ENCODE measurements at regions not wholly inside any gene's neighbourhood (a gene's known extent, or its start where the extent isn't known, plus 50 kb on each side); places are given as distances from the start of the nearest gene placed in this dataset.
A peak's percentile ranks its signal among the peaks of the same experiment; 100 is the strongest.

DNA sequence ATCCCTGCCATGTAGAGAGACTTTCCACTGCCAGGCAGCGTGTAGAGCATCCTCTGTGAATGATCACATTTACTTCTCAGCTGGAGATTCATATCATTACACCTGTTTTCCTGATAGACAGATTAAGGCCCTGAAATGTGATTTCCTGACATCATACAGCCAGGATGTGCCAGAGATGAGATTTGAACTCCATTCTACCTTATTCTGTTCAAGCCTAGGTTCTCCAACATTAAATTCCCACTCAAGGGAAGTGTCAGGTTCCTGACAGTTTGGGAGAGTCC lies 482.1 kb downstream of the RPS24 start:
- ATAC-seq (no peak), DNase-seq (no peak)
- BruUV-seq (replicated peaks), result no TSS peak
- no peak for TF ChIP-seq EZH2phosphoT487 (IDR thresholded peaks at IDR 0.05; ENCODE audit: borderline replicate concordance, low read length)
- no peak for TF ChIP-seq EZH2 (IDR thresholded peaks at IDR 0.05; ENCODE audit: low read length, unreplicated experiment)
- TF ChIP-seq, protein P1, sequence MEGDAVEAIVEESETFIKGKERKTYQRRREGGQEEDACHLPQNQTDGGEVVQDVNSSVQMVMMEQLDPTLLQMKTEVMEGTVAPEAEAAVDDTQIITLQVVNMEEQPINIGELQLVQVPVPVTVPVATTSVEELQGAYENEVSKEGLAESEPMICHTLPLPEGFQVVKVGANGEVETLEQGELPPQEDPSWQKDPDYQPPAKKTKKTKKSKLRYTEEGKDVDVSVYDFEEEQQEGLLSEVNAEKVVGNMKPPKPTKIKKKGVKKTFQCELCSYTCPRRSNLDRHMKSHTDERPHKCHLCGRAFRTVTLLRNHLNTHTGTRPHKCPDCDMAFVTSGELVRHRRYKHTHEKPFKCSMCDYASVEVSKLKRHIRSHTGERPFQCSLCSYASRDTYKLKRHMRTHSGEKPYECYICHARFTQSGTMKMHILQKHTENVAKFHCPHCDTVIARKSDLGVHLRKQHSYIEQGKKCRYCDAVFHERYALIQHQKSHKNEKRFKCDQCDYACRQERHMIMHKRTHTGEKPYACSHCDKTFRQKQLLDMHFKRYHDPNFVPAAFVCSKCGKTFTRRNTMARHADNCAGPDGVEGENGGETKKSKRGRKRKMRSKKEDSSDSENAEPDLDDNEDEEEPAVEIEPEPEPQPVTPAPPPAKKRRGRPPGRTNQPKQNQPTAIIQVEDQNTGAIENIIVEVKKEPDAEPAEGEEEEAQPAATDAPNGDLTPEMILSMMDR (conservative IDR thresholded peaks at IDR 0.05; ENCODE audit: low read depth, low read length), result no peak
- H3K27me3 ChIP-seq (ENCODE audit: low read length), result no peaks in the 10 kb centered on the region
- ChIA-PET POLR2A (ENCODE audit: unreplicated experiment) (no interaction called here), CTCF (no interaction called here)
- H3K9ac ChIP-seq (ENCODE audit: low read length), result no peak overlapping the region
- no peak overlapping the region for H3K4me2 ChIP-seq (ENCODE audit: low read length)
- H3K9me2 ChIP-seq (replicated peaks; ENCODE audit: low read length), result 0 out of 2 replicates have a peak, but pooled peaks cover 5% of the 10 kb centered on the region
- H3F3A ChIP-seq (ENCODE audit: low read length, unreplicated experiment), result no peaks in the 10 kb centered on the region
- H3K36me3 ChIP-seq (ENCODE audit: low read depth, low read length), result no peaks in the 10 kb centered on the region
- H3K9me3 ChIP-seq (ENCODE audit: low read length), result no peaks in the 10 kb centered on the region
- no peak overlapping the region for H3K27ac ChIP-seq (ENCODE audit: low read length)
- H2AFZ ChIP-seq (ENCODE audit: low read length), result no peak overlapping the region
- H3K4me1 ChIP-seq (ENCODE audit: insufficient read depth, low read length), result peaks cover 20% of the 10 kb centered on the region
- no peaks in the 10 kb centered on the region for H3K79me2 ChIP-seq (ENCODE audit: low read length)
- H3K4me3 ChIP-seq (ENCODE audit: low read length), result no peak overlapping the region
- intact Hi-C loops (cut with micrococcal nuclease), result no loop called here
- no peaks in the 10 kb centered on the region for H4K20me1 ChIP-seq (ENCODE audit: low read length)

DNA sequence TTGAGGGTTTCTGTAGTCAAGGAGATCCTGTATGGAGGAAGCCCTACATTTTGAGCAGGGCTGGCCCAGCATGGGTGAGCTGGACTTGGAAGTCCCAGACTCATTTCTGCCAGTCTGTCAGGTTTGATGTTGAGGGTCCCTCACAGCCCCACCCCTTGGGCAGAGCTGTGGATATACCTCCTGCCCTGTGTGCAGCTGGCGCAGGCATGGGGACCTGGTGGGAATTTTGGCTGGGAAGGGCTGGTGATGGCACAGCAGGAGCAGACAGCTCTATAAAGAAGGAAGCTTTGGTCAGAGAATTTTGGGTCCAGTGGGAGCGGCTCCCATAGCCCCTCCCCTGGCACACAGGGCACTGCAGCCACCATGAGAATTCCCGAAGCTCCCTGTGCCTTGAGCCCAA lies 482.6 kb downstream of the RPS24 start:
- intact Hi-C loops (cut with micrococcal nuclease), result no loop called here
- H3K9ac ChIP-seq (ENCODE audit: low read length), result no peak overlapping the region
- CTCF ChIA-PET, result no interaction called here

DNA sequence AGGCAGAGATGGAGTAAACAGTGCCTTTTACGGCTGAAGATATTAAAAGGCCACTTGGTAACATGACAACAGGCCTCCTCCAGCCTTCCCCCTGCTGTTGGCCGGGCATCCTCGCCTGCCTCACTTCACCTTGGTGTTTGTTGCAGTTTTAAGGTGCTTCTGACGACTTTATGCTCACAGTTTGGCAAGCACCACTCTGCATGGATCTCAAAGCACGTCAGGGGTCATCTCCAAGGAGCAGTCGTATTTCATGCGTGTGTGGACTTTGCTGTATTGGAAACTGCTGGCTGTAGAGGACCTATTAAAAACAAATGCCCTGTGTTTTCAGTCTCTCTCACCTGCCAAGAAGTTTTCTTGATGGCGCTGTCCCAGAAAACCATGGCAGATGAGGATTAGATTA lies 483.1 kb downstream of the RPS24 start:
- Histone ChIP-seq H3K27ac (ENCODE audit: low read length) (no peak overlapping the region), H3K4me2 (ENCODE audit: low read length) (no peak overlapping the region), H3K4me3 (ENCODE audit: low read length) (no peak overlapping the region), H3K9me2 (replicated peaks; ENCODE audit: low read length) (0 out of 2 replicates have a peak, but pooled peaks cover 5% of the 10 kb centered on the region), H2AFZ (ENCODE audit: low read length) (no peak overlapping the region), H3K9ac (ENCODE audit: low read length) (no peak overlapping the region), H3K36me3 (ENCODE audit: low read depth, low read length) (no peaks in the 10 kb centered on the region), H3K79me2 (ENCODE audit: low read length) (no peaks in the 10 kb centered on the region), H3K27me3 (ENCODE audit: low read length) (no peaks in the 10 kb centered on the region), H3K4me1 (ENCODE audit: insufficient read depth, low read length) (peaks cover 27% of the 10 kb centered on the region), H4K20me1 (ENCODE audit: low read length) (no peaks in the 10 kb centered on the region), H3F3A (ENCODE audit: low read length, unreplicated experiment) (no peaks in the 10 kb centered on the region), H3K9me3 (ENCODE audit: low read length) (no peaks in the 10 kb centered on the region)
- DNase-seq, result no peak
- ATAC-seq, result no peak
- TF ChIP-seq, protein P1 (conservative IDR thresholded peaks at IDR 0.05; ENCODE audit: low read depth, low read length), result 0 out of 2 replicates have a peak, but pooled peaks have one; percentile 13
- TF ChIP-seq EZH2phosphoT487 (IDR thresholded peaks at IDR 0.05; ENCODE audit: borderline replicate concordance, low read length), result no peak
- BruUV-seq (replicated peaks), result no TSS peak
- CTCF ChIA-PET, result no interaction called here
- POLR2A ChIA-PET (ENCODE audit: unreplicated experiment), result interaction anchor here (0.5 kb wide), 1 partner anchor 103 kb away, joined by 5 read pairs; no protein-coding TSS in a partner anchor
- intact Hi-C loops (cut with micrococcal nuclease), result no loop called here

More for the DNA sequence above, 482.6 kb downstream of the RPS24 start:
- Histone ChIP-seq H2AFZ (ENCODE audit: low read length) (no peak overlapping the region), H3F3A (ENCODE audit: low read length, unreplicated experiment) (no peaks in the 10 kb centered on the region), H3K4me1 (ENCODE audit: insufficient read depth, low read length) (peaks cover 22% of the 10 kb centered on the region), H3K27ac (ENCODE audit: low read length) (no peak overlapping the region), H3K79me2 (ENCODE audit: low read length) (no peaks in the 10 kb centered on the region), H3K4me2 (ENCODE audit: low read length) (no peak overlapping the region), H3K9me2 (replicated peaks; ENCODE audit: low read length) (0 out of 2 replicates have a peak, but pooled peaks cover 5% of the 10 kb centered on the region), H4K20me1 (ENCODE audit: low read length) (no peaks in the 10 kb centered on the region), H3K27me3 (ENCODE audit: low read length) (no peaks in the 10 kb centered on the region), H3K4me3 (ENCODE audit: low read length) (no peak overlapping the region), H3K9me3 (ENCODE audit: low read length) (no peaks in the 10 kb centered on the region), H3K36me3 (ENCODE audit: low read depth, low read length) (no peaks in the 10 kb centered on the region)
- POLR2A ChIA-PET (ENCODE audit: unreplicated experiment), result no interaction called here
- BruUV-seq (replicated peaks), result no TSS peak
- TF ChIP-seq EZH2 (IDR thresholded peaks at IDR 0.05; ENCODE audit: low read length, unreplicated experiment) (no peak), EZH2phosphoT487 (IDR thresholded peaks at IDR 0.05; ENCODE audit: borderline replicate concordance, low read length) (no peak)
- TF ChIP-seq, protein P1 (conservative IDR thresholded peaks at IDR 0.05; ENCODE audit: low read depth, low read length), result no peak
- DNase-seq, result no peak
- no peak for ATAC-seq

All from PC-3 (cell line).